SK-N-MC (cell line): ENCODE measurements at regions not wholly inside any gene's neighbourhood (a gene's known extent, or its start where the extent isn't known, plus 50 kb on each side); places are given as distances from the start of the nearest gene placed in this dataset.

Experiments
- EZH2 ChIP-seq: fragments of 200-600 bp; sonication (generic); IDR thresholded peaks from one replicate; pipeline ENCODE4 v1.6.1; 2017; ENCODE audit warnings: antibody characterized with exemption
- POLR2AphosphoS5 ChIP-seq: IDR thresholded peaks from 2 replicates; pipeline ENCODE4 v1.6.1; 2012; ENCODE audit warnings: mild to moderate bottlenecking, low read depth, low read length, borderline replicate concordance

- no peak for TF ChIP-seq EZH2
- TF ChIP-seq POLR2AphosphoS5: no peak
Observed at GRCh38 chr10:83458611-83459010, 680.7 kb upstream of the GHITM start.
